ENCODE measurements at regions not wholly inside any gene's neighbourhood (a gene's known extent, or its start where the extent isn't known, plus 50 kb on each side); places are given as distances from the start of the nearest gene placed in this dataset.

- no peak overlapping the region for H3K4me3 ChIP-seq
- H3K4me2 ChIP-seq (ENCODE audit: insufficient read depth, low read length): no peak overlapping the region
- POLR2A ChIA-PET: no interaction called here
- H4K20me1 ChIP-seq (replicated peaks; ENCODE audit: control insufficient read depth, insufficient read depth, low read length): peaks cover 9% of the 10 kb centered on the region
- no peaks in the 10 kb centered on the region for H3K36me3 ChIP-seq (ENCODE audit: control insufficient read depth, insufficient read depth, low read length)
- no peaks in the 10 kb centered on the region for H3K79me2 ChIP-seq (ENCODE audit: control insufficient read depth, insufficient read depth, low read length)
- CTCF ChIA-PET (ENCODE audit: low intra/inter-chr PET ratio): no interaction called here
- DNase-seq (ENCODE audit: extremely low read depth in 1 of 4, low spot score in 3 of 4) (no peak), ATAC-seq (no peak), FAIRE-seq (no peak)
- intact Hi-C loops (cut with micrococcal nuclease) (no loop called here), in situ Hi-C loops (cut with MboI) (no loop called here)
- TF ChIP-seq GTF3C2 (IDR thresholded peaks at IDR 0.05; ENCODE audit: borderline replicate concordance, extremely low read depth, insufficient read length) (no peak), KDM2B (CRISPR knock-in tag; IDR thresholded peaks at IDR 0.05) (no peak), ZKSCAN3 (CRISPR knock-in tag; IDR thresholded peaks at IDR 0.05) (no peak), XRCC4 (IDR thresholded peaks at IDR 0.05; ENCODE audit: extremely low read depth, insufficient read depth, insufficient read length) (no peak), ZBTB34 (CRISPR knock-in tag; IDR thresholded peaks at IDR 0.05) (no peak), ZNF197 (CRISPR knock-in tag; IDR thresholded peaks at IDR 0.05; ENCODE audit: low read depth) (no peak), TCF3 (CRISPR knock-in tag; IDR thresholded peaks at IDR 0.05) (no peak), NFRKB (IDR thresholded peaks at IDR 0.05; ENCODE audit: low read depth) (no peak), BRF2 (IDR thresholded peaks at IDR 0.05; ENCODE audit: borderline replicate concordance, insufficient read depth, insufficient read length) (no peak), SRSF3 (IDR thresholded peaks at IDR 0.05; ENCODE audit: insufficient read depth, low read length) (no peak), SMAD4 (CRISPR knock-in tag; conservative IDR thresholded peaks at IDR 0.05) (no peak)
- H3K4me1 ChIP-seq (replicated peaks in 1 of 2; ENCODE audit: control insufficient read depth in 2 of 2, insufficient read depth in 2 of 2, low read length in 2 of 2): no peaks in the 10 kb centered on the region
- BruUV-seq (replicated peaks): no TSS peak
- no peak overlapping the region for H2AFZ ChIP-seq (ENCODE audit: low read depth, low read length)
- peaks cover 21 to 54% of the 10 kb centered on the region in 2 experiments; a peak in 4 of 5 replicates for H3K27me3 ChIP-seq (ENCODE audit: control insufficient read depth in 2 of 2, insufficient read depth in 2 of 2, low read length in 2 of 2)
- H3K9me3 ChIP-seq (replicated peaks; ENCODE audit: control insufficient read depth, insufficient read depth, low read depth, low read length): no peaks in the 10 kb centered on the region
- WGBS (ENCODE audit: insufficient coverage, low coverage, missing lambda C conversion rate): 2% methylated on average over 6 of the region's 6 CpGs
- H3K27ac ChIP-seq (ENCODE audit: extremely low read depth, low read depth, low read length): no peak overlapping the region
- no peaks in the 10 kb centered on the region for H3K9me1 ChIP-seq (ENCODE audit: control insufficient read depth, insufficient read depth, low read length)
- no peak overlapping the region for H3K9ac ChIP-seq (ENCODE audit: insufficient read depth in 1 of 2, low read depth in 2 of 2, low read length in 2 of 2)
Observed at GRCh38 chr2:2671826-2672225, 340.8 kb upstream of the MYT1L start.

All from K562 (cell line).